ENCODE measurements at regions not wholly inside any gene's neighbourhood (a gene's known extent, or its start where the extent isn't known, plus 50 kb on each side); places are given as distances from the start of the nearest gene placed in this dataset.

DNA sequence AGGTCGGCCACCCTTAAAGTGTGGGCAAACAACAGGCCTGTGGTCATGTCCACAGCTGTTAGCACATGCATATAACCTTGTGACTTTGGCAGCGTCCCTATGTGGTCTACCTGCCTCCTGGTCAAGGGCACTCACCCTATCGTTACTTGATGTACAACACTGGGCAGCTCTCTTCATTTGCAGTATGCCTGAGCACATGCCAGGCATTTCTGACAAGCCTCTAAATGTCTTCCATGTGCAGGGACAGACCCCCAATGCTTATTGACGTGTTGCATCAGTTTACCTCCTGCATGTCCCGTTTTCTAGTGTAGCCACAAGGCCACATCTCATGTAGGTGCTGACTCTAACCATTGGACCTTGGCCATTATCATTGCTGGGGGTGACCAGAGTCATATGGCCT, 731.7 kb upstream of the MIR17HG start:
- Mint-ChIP-seq H3K27me3 (no peaks in the 10 kb centered on the region), H3K4me3 (no peak overlapping the region), H3K27ac (no peak overlapping the region), H3K36me3 (no peaks in the 10 kb centered on the region), H3K4me1 (no peaks in the 10 kb centered on the region), H3K9me3 (peaks cover 12% of the 10 kb centered on the region)
- no peak for ATAC-seq (ENCODE audit: low read depth)
- no peak for DNase-seq
- POLR2A ChIA-PET: no interaction called here

DNA sequence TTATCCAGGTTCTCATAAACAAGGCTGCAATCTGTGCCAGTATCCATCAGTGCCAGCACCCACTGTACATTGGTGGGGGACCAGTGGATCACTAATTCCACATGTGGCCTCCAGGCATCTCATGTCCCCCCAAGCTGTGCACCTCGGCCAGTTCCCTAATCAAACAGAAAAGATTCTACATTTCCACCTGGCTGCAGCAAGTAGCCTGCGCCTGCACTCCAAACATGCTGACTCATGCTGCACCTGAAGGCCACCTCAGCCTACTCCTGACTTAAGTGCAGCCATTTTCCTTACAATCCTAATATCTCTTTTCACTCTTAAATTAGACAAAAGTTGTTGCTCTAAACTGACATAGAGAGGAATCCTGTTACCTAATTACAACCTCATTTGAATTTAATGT, 729.4 kb upstream of the MIR17HG start:
- Mint-ChIP-seq H3K4me1 (no peaks in the 10 kb centered on the region), H3K36me3 (no peaks in the 10 kb centered on the region), H3K4me3 (no peak overlapping the region), H3K9me3 (peaks cover 10% of the 10 kb centered on the region), H3K27ac (no peak overlapping the region), H3K27me3 (no peaks in the 10 kb centered on the region)
- POLR2A ChIA-PET: no interaction called here
- ATAC-seq (ENCODE audit: low read depth) (no peak), DNase-seq (no peak)

DNA sequence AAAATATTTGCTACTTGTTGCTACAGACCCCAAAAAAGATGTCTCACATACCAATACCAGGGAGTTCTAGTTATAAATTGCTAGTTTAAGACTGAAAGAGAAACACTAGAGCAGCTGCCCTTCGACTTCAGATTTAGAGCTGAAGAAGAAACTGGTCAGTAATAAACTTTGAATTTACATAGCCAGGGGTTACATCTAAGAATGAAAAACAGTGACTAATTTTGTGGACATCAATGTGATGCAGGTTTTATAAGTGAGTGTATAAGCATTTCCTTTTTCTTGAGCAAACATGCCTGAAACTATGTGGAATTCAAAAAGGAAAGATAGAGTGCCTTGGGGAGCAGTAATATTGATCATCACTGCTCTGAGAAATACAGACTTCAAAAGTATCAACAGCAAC, 724.9 kb upstream of the MIR17HG start:
- Mint-ChIP-seq H3K4me3 (no peak overlapping the region), H3K36me3 (no peaks in the 10 kb centered on the region), H3K4me1 (no peaks in the 10 kb centered on the region), H3K27ac (no peak overlapping the region), H3K9me3 (no peaks in the 10 kb centered on the region), H3K27me3 (no peaks in the 10 kb centered on the region)
- no peak for ATAC-seq (ENCODE audit: low read depth)
- no peak for DNase-seq
- POLR2A ChIA-PET: no interaction called here

DNA sequence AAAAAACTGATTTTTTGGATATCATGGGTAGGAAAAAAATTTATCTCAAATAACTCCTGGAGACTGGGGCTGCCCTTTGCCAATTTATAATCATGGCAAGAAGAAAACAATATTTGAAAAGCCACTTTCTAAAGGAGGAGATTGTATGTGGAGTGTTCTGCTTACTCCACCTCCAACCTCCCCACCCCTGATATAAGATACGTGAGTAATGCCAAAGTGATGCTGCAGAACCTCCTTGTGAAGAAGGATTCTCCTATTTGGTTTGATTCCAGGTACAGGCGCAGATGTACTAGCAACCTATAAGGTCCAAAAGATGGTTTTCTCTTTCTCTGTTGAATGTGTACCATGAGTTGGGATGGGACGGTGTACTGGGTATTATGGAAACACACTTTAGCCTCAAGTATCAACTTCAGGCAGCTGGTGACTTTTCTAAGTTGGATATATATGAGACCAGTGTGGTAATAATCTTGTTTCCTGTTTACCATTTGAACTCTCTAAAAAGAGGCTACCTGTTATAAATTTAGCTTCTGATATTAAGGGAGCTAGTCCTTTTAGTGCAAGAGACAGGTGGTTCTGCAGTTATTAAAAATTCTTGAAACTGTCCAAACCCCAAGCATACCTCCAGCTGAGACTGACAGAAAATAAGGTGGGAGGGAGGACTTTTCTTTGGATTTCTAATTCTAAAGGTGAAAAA, 724.0 kb upstream of the MIR17HG start:
- Mint-ChIP-seq H3K4me1 (no peaks in the 10 kb centered on the region), H3K9me3 (no peaks in the 10 kb centered on the region), H3K27me3 (no peaks in the 10 kb centered on the region), H3K4me3 (no peak overlapping the region), H3K36me3 (no peaks in the 10 kb centered on the region), H3K27ac (no peak overlapping the region)
- DNase-seq (no peak), ATAC-seq (ENCODE audit: low read depth) (no peak)
- POLR2A ChIA-PET: no interaction called here

DNA sequence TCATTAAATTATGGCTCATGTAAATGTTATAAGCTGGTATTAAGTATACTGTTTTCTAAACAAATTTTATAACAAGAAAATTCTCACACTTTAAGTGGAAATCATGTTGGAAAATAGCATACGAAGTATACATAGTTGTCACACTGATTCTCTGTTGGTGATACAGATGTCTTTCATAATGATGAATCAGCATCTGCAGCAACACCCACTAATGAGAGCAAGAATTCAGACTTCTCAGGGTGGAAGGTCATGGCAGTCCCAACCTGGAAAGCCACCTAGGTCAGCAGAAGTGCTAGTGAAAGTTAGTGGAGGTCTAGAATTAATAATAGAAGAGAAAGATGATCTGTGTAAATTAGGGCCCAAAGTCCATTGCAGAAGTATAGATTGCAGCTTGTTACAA, 719.7 kb upstream of the MIR17HG start:
- no peak overlapping the region for H3K27ac Mint-ChIP-seq
- no peaks in the 10 kb centered on the region for H3K36me3 Mint-ChIP-seq
- H3K4me1 Mint-ChIP-seq: no peaks in the 10 kb centered on the region
- no peaks in the 10 kb centered on the region for H3K27me3 Mint-ChIP-seq
- ATAC-seq (ENCODE audit: low read depth) (no peak), DNase-seq (no peak)
- H3K4me3 Mint-ChIP-seq: no peak overlapping the region
- POLR2A ChIA-PET: no interaction called here
- H3K9me3 Mint-ChIP-seq: no peaks in the 10 kb centered on the region

DNA sequence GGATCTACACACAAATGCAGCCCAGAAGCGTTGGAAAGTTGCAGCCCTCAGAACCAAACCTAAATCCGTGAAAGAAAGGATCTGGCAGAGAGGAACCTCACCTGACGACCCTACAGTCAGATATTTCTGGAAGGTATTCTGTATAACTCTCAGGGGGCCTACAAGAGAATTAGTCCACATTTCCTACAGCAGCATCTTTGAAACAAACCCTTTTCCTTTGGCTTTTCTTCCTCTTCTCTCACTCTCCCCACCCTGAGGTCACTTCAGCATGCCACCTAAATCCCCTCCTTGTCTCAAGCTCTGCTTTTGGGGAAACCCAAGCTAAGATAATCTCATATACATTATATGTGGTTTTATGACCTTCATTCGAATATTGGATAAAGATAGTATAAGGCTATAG, 719.0 kb upstream of the MIR17HG start:
- H3K27me3 Mint-ChIP-seq: no peaks in the 10 kb centered on the region
- no peak overlapping the region for H3K27ac Mint-ChIP-seq
- DNase-seq: no peak
- ATAC-seq (ENCODE audit: low read depth): no peak
- no peaks in the 10 kb centered on the region for H3K9me3 Mint-ChIP-seq
- no peaks in the 10 kb centered on the region for H3K36me3 Mint-ChIP-seq
- POLR2A ChIA-PET: no interaction called here
- no peak overlapping the region for H3K4me3 Mint-ChIP-seq
- H3K4me1 Mint-ChIP-seq: no peaks in the 10 kb centered on the region

DNA sequence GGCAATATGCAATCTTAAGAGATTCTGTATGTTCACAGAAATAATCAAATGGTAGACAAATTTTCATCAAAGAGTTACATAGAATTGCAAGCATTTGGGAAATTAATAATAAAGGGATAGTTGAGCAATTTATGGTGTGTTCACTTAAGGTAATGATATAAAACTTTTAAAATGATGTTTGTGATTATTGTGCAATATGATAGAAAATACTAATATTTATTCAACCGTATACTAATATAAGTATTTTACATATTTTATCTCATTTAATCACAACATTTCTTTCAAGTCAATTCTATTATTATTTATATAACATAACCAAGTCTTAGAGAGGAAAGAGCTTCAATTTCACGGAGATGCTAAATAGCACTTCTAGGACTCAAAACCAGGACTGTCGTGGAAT, 716.8 kb upstream of the MIR17HG start:
- H3K27me3 Mint-ChIP-seq: no peaks in the 10 kb centered on the region
- no peak overlapping the region for H3K4me3 Mint-ChIP-seq
- no peaks in the 10 kb centered on the region for H3K9me3 Mint-ChIP-seq
- no peak overlapping the region for H3K27ac Mint-ChIP-seq
- H3K4me1 Mint-ChIP-seq: no peaks in the 10 kb centered on the region
- H3K36me3 Mint-ChIP-seq: no peaks in the 10 kb centered on the region
- ATAC-seq (ENCODE audit: low read depth) (no peak), DNase-seq (no peak)
- POLR2A ChIA-PET: no interaction called here

DNA sequence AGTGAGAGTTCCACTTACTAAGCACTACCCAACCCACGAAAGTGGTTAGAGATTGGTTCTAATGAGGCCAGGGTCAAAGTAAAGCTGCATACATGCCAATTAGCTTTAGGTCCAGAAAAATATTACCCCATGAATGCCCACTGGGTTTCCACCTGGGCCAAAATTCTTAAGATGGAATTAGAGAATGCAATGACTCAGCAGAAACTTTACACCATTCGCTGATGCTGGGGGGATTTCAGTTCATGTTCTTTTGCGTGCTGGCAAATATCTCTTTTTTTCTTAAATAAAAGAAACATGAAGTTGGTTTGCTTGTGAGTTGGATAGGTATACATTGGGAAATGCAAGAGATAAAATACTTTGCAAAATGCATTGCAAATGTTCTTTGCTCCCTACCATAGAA, 715.3 kb upstream of the MIR17HG start:
- Mint-ChIP-seq H3K36me3 (no peaks in the 10 kb centered on the region), H3K4me3 (no peak overlapping the region), H3K9me3 (peaks cover 2% of the 10 kb centered on the region), H3K27ac (no peak overlapping the region), H3K27me3 (no peaks in the 10 kb centered on the region), H3K4me1 (no peaks in the 10 kb centered on the region)
- ATAC-seq (ENCODE audit: low read depth) (no peak), DNase-seq (no peak)
- POLR2A ChIA-PET: no interaction called here

DNA sequence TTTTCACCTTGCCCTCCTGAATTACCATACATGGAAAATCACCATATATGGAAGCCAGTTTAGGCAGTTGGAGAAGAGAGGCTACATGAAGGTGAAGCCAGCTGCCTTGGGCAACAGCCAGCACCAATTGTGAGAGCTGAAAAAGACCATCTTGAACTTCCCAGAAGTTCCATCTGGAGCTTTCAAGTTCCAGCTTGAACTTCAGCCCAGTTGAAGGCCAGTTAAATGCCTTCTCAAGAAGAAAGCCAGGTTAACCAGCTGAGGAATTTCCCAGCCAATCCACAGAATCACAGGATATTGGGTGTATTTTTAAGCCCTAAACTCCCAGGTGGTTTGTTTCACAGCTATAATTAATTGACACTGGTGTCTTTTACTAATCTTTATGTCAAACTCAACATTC, 713.6 kb upstream of the MIR17HG start:
- H3K27ac Mint-ChIP-seq: no peak overlapping the region
- ATAC-seq (ENCODE audit: low read depth): no peak
- H3K4me3 Mint-ChIP-seq: no peak overlapping the region
- H3K9me3 Mint-ChIP-seq: peaks cover 3% of the 10 kb centered on the region
- no peaks in the 10 kb centered on the region for H3K27me3 Mint-ChIP-seq
- DNase-seq: no peak
- no peaks in the 10 kb centered on the region for H3K36me3 Mint-ChIP-seq
- POLR2A ChIA-PET: no interaction called here
- no peaks in the 10 kb centered on the region for H3K4me1 Mint-ChIP-seq

DNA sequence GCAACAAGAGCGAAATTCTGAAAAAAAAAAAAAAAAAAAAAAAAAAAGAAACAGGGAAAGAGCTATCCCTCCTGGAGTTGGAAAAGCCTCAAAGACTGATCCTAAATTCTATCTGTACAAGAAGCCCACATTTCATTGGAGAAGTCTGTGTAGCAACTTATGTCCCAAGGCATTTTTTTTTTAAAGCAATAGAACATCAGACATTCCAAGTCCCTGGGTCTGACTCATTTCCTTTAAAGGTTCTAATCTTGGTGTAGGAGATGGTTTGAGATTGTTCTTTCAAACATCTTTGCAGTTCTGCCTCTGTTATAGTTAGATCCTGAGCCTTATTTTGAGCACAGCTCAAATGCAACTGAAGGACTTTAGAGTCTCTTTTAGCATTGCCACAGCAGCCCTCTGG, 706.5 kb upstream of the MIR17HG start:
- H3K36me3 Mint-ChIP-seq: no peaks in the 10 kb centered on the region
- H3K27me3 Mint-ChIP-seq: no peaks in the 10 kb centered on the region
- H3K4me3 Mint-ChIP-seq: no peak overlapping the region
- DNase-seq (no peak), ATAC-seq (ENCODE audit: low read depth) (no peak)
- H3K4me1 Mint-ChIP-seq: no peaks in the 10 kb centered on the region
- no peak overlapping the region for H3K27ac Mint-ChIP-seq
- POLR2A ChIA-PET: no interaction called here
- peaks cover 15% of the 10 kb centered on the region for H3K9me3 Mint-ChIP-seq

DNA sequence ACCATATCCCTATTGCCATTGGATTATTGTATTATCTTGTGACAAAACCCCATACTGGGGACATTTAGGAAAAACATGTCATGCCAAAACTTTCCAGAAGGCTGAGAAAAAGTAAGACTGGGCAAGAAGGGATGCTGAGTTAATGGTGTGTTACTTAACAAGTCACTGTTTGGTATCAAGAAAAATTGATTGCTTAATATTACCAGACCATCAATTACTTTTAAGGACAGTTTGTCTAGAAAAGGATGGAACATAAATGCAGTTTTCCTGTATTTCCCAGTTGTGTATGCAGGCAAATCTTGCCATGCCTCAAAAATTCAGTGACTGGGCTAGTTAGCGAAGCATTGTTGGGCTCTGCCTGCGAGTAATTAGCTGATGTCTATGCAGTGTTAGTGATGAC, 705.6 kb upstream of the MIR17HG start:
- no peak for DNase-seq
- ATAC-seq (ENCODE audit: low read depth): no peak
- no peaks in the 10 kb centered on the region for H3K27me3 Mint-ChIP-seq
- H3K4me1 Mint-ChIP-seq: no peaks in the 10 kb centered on the region
- H3K4me3 Mint-ChIP-seq: no peak overlapping the region
- no peaks in the 10 kb centered on the region for H3K36me3 Mint-ChIP-seq
- no peak overlapping the region for H3K27ac Mint-ChIP-seq
- POLR2A ChIA-PET: no interaction called here
- peaks cover 13% of the 10 kb centered on the region for H3K9me3 Mint-ChIP-seq

DNA sequence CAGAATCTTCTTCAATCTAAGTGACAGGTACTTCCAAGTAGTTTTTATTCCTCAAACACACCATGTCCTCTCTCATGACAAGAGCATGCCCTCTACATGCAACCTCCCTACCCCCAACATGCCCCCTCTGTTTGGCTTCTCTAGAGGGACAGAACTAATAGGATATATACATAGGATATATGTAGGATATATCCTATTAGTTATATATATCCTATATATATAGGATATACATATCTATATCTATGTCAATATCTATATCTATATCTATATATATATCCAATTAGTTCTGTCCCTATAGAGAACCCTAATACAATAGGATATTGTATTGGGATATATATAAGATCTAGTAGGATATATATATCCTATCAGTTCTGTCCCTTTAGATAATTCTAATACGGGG, 701.9 kb upstream of the MIR17HG start:
- Mint-ChIP-seq H3K27me3 (no peaks in the 10 kb centered on the region), H3K4me3 (no peak overlapping the region), H3K36me3 (no peaks in the 10 kb centered on the region), H3K27ac (no peak overlapping the region), H3K9me3 (peaks cover 12% of the 10 kb centered on the region), H3K4me1 (no peaks in the 10 kb centered on the region)
- DNase-seq (no peak), ATAC-seq (ENCODE audit: low read depth) (no peak)
- POLR2A ChIA-PET: no interaction called here

DNA sequence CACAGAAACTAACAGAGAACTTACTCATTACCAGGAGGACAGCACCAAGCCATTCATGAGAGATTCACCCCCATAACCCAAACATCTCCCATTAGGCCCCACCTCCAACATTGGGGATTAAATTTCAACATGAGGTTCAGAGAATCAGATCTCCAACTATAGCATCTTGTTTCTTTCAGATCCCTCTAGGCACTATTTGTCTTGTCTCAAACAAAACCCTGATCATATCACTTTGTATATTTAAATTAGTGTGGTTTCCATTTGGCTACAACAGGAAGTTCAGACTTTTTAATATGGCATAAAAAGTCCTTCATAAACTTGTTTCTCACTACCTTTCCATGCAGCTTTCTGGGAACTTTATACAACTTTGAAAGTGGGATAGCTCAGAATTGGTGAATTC, 699.0 kb upstream of the MIR17HG start:
- Mint-ChIP-seq H3K9me3 (peaks cover 19% of the 10 kb centered on the region), H3K36me3 (no peaks in the 10 kb centered on the region), H3K4me3 (no peak overlapping the region), H3K27me3 (no peaks in the 10 kb centered on the region), H3K4me1 (no peaks in the 10 kb centered on the region), H3K27ac (no peak overlapping the region)
- POLR2A ChIA-PET: no interaction called here
- ATAC-seq (ENCODE audit: low read depth): no peak
- DNase-seq: no peak

DNA sequence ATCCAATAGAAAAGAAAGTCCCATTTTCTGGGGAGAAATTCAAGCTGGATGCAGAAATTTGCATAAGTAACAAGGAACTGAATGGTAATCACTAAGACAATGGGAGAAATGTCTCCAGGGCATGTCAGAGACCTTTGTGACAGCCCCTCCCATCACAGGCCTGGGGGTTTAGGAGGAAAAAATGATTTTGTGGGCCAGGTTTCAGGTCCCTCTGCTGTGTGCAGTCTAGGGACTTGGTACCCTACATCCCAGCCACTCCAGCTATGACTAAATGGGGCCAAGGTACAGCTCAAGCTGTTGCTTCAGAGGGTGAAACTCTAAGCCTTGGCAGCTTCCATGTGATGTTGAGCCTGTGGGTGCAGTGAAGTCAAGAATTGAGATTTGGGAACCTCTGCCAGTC, 695.5 kb upstream of the MIR17HG start:
- peaks cover 11% of the 10 kb centered on the region for H3K9me3 Mint-ChIP-seq
- no peak overlapping the region for H3K27ac Mint-ChIP-seq
- H3K4me1 Mint-ChIP-seq: no peaks in the 10 kb centered on the region
- no peaks in the 10 kb centered on the region for H3K27me3 Mint-ChIP-seq
- no peak for DNase-seq
- H3K4me3 Mint-ChIP-seq: no peak overlapping the region
- ATAC-seq (ENCODE audit: low read depth): no peak
- no peaks in the 10 kb centered on the region for H3K36me3 Mint-ChIP-seq
- POLR2A ChIA-PET: no interaction called here

DNA sequence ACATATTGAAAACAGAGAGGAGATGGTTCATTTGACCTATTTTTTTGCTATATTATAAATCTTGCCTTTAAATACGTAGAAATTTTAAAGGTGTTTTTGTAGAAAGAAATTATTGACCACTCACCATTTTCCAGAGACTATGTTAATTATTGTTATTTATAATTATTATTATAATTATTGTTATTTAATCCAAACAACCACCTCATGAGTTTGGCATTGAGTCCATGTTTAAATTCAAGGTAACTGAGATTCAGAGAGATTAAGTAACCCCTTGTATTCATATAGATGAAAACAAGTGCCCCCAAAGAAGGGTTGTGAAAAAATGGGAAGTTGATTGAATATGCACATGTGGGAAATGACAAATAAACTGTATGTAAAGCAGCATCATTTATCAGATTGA, 692.5 kb upstream of the MIR17HG start:
- Mint-ChIP-seq H3K36me3 (no peaks in the 10 kb centered on the region), H3K4me1 (no peaks in the 10 kb centered on the region), H3K27ac (no peak overlapping the region), H3K9me3 (peaks cover 11% of the 10 kb centered on the region), H3K27me3 (no peaks in the 10 kb centered on the region), H3K4me3 (no peak overlapping the region)
- DNase-seq: no peak
- ATAC-seq (ENCODE audit: low read depth): no peak
- POLR2A ChIA-PET: no interaction called here
